Aorta (tissue), 5 donors: ENCODE measurements at regions not wholly inside any gene's neighbourhood (a gene's known extent, or its start where the extent isn't known, plus 50 kb on each side); places are given as distances from the start of the nearest gene placed in this dataset.

Experiments
- ATAC-seq: fragments of 200-7000 bp; cut with Tn5 transposase; one replicate; pipeline ENCODE4 v1.9.1; 2022; ENCODE audit warnings: moderate library complexity; ENCODE audit not compliant: low FRiP score
- DNase-seq, 2 donors: peaks; one replicate each; pipeline ENCODE4 v3.0.0-alpha.2; 2020
- H3K27ac ChIP-seq, 2 donors: one replicate each; pipeline ENCODE4 v1.5.1; 2013; ENCODE audit warnings: low read length in 2 of 2, mild to moderate bottlenecking in 2 of 2, moderate library complexity in 2 of 2, control low read depth in 1 of 2, inconsistent platforms in 1 of 2, low read depth in 1 of 2
- H3K27me3 ChIP-seq, 2 donors: one replicate each; pipeline ENCODE4 v1.6.1; 2013; ENCODE audit warnings: control low read depth in 1 of 2, low read length in 1 of 2, mild to moderate bottlenecking in 1 of 2, moderate library complexity in 1 of 2; ENCODE audit not compliant: insufficient read depth in 2 of 2, control insufficient read depth in 1 of 2
- H3K36me3 ChIP-seq, 2 donors: one replicate each; pipeline ENCODE4 v1.6.1; 2013; ENCODE audit warnings: control low read depth in 1 of 2, low read length in 1 of 2, mild to moderate bottlenecking in 1 of 2; ENCODE audit not compliant: insufficient read depth in 2 of 2, control insufficient read depth in 1 of 2
- H3K4me1 ChIP-seq, 2 donors: one replicate each; pipeline ENCODE4 v1.6.1; 2013; ENCODE audit warnings: low read length in 2 of 2, control low read depth in 1 of 2, mild to moderate bottlenecking in 1 of 2, moderate library complexity in 1 of 2; ENCODE audit not compliant: insufficient read depth in 2 of 2, control insufficient read depth in 1 of 2
- H3K4me3 ChIP-seq, 2 donors: one replicate each; pipeline ENCODE4 v1.5.1; 2013; ENCODE audit warnings: low read length in 2 of 2, control low read depth in 1 of 2, mild to moderate bottlenecking in 1 of 2
- H3K9me3 ChIP-seq: one replicate; pipeline ENCODE4 v1.6.1; 2013; ENCODE audit warnings: mild to moderate bottlenecking, low read length; ENCODE audit not compliant: control insufficient read depth
- WGBS, 2 donors: extraction: QIAGEN DNeasy Blood & Tissue Kit; methylation state at CpG; one replicate each; pipeline ENCODE4 v1.1.7; 2013; 5-methylcytosine and 5-hydroxymethylcytosine counted together
- intact Hi-C, 2 donors: fragments of 100-400 bp; cut with DNase I; formaldehyde crosslinking; loops; one replicate each; pipeline versions ENCODE4 v1.14.2 to v1.15.0; 2022
- donor health status: healthy with polysubstance abuse.
- donor health status: Bipolar disorder and iron deficiency.
- donor health status: DM: no; HTN: no; CAD: no.
- donor health status: DM: no; HTN: no; CAD: no.
- donor health status: DM: yes; HTN: yes; CAD: no.

DNA sequence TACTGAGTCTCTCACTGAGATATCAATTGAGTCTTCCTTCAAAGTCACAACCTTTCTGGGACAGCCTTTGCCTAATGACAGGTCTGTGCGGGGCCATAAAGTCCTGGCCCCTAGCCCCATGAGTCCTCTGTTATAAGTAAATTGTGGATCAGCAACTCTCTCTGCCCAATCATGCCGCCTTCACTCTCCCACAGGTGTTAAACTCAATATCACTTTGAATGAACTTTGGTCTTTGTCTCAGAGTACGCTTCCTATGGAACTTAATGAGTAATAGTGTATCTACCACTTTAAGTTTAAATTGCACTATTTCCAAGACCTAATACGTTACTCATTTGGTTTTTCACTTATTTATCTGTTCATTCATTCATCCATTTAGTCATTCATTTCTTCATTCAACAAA is 826.4 kb downstream of the TUSC7 start:
- ATAC-seq: no peak
- no peaks in the 10 kb centered on the region for H3K36me3 ChIP-seq
- 91 to 95% methylated on average over 4 of the region's 4 CpGs for WGBS, 2 donors
- intact Hi-C loops: no loop called here
- no peak overlapping the region for H3K4me3 ChIP-seq
- H3K4me1 ChIP-seq: no peaks in the 10 kb centered on the region
- DNase-seq: no peak
- peaks cover 0 to 2% of the 10 kb centered on the region in 2 donors for H3K27me3 ChIP-seq
- H3K27ac ChIP-seq: no peak overlapping the region
- H3K9me3 ChIP-seq: peaks cover 1% of the 10 kb centered on the region

DNA sequence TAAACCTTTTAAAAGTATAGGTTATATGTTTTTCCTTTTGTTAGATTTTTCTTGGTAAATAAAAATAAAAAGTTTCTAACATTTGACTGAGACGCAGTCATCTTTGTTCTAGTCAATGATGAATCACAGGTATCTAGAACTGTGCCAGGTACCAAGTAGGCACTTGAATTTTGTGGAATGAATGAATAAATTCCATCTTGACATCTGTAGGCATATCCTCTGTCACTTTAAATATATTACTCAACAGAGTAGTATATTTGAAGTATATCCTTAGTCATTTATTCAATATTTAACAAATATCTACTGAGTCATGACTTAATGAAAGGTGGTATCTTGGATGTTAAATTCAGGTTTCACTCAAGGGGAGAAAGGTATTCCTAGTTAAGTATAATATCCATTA is 828.4 kb downstream of the TUSC7 start:
- no peak for DNase-seq
- Histone ChIP-seq H3K4me1 (no peaks in the 10 kb centered on the region), H3K9me3 (peaks cover 1% of the 10 kb centered on the region), H3K27ac (no peak overlapping the region), H3K4me3 (no peak overlapping the region), H3K36me3 (no peaks in the 10 kb centered on the region), H3K27me3 (no peaks in the 10 kb centered on the region)
- ATAC-seq: no peak
- 89 to 90% methylated on average over 1 of the region's 1 CpG for WGBS, 2 donors
- intact Hi-C loops: no loop called here

DNA sequence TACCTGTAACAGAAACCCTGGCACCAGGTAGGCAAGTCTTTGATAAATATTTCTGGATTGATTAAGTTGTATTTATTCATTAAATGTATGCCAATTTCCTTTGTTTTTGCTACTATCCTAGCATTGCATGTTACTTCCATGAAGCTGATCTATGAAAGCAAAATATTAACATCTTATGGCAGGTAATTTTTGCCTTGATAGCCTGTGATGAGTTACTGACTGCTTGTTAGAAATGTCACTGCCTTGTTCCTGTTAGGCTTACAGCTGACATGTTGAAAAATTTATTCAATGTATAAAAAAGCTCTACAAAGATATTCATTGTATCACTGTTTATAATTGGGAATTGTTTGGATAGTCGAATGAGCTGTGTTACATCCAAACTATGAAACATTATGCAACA is 830.1 kb downstream of the TUSC7 start:
- H3K27me3 ChIP-seq: no peaks in the 10 kb centered on the region
- peaks cover 1% of the 10 kb centered on the region for H3K9me3 ChIP-seq
- DNase-seq (no peak), ATAC-seq (no peak)
- intact Hi-C loops: no loop called here
- 89 to 94% methylated on average over 1 of the region's 1 CpG for WGBS, 2 donors
- H3K4me1 ChIP-seq: no peaks in the 10 kb centered on the region
- H3K4me3 ChIP-seq: no peak overlapping the region
- H3K27ac ChIP-seq: no peak overlapping the region
- H3K36me3 ChIP-seq: no peaks in the 10 kb centered on the region

DNA sequence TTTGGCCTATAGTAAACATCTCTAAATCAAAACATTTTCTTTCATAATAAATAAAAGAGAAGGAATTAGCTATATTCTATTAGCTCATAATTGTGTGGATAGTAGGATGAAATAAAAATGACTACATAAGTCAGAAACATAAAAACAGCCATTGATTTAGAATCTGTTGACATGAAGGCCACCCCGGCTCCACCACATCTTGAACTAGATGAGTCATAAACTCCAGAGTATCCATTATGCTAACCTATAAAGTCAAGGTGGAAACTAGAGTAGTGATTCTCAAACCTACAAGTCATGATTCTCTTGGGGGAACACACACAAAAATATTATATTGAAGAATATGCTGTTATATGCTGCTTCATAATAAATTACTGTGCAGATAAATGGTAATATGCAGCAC is 831.0 kb downstream of the TUSC7 start:
- 95 to 100% methylated on average over 1 of the region's 1 CpG for WGBS, 2 donors
- no peak for DNase-seq
- no peak overlapping the region for H3K27ac ChIP-seq
- peaks cover 1% of the 10 kb centered on the region for H3K9me3 ChIP-seq
- no peaks in the 10 kb centered on the region for H3K4me1 ChIP-seq
- H3K4me3 ChIP-seq: no peak overlapping the region
- no peaks in the 10 kb centered on the region for H3K27me3 ChIP-seq
- no peaks in the 10 kb centered on the region for H3K36me3 ChIP-seq
- intact Hi-C loops: no loop called here
- no peak for ATAC-seq

DNA sequence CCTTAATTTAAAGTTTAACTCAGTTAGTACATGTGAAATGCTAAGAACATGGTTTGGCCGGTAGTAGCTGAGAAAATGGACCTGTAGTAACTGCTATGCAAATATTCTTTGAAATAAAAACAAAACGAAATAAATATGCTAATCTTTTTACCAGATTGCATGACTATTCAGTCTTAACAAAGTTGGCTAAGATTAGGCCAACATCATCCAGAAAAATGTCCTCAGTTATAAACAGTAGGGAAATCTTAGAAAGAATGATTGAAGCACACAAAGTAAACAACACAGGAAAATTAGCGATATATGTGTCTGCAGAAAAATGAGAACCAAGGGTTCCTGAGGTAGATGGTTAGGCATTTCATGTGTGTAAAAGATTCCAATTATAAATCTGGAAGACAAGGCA is 832.1 kb downstream of the TUSC7 start:
- no peaks in the 10 kb centered on the region for H3K4me1 ChIP-seq
- no peaks in the 10 kb centered on the region for H3K9me3 ChIP-seq
- no peak overlapping the region for H3K27ac ChIP-seq
- WGBS, 2 donors: 87 to 90% methylated on average over 3 of the region's 3 CpGs
- intact Hi-C loops: no loop called here
- no peak for ATAC-seq
- no peaks in the 10 kb centered on the region for H3K27me3 ChIP-seq
- DNase-seq: no peak
- H3K36me3 ChIP-seq: no peaks in the 10 kb centered on the region
- no peak overlapping the region for H3K4me3 ChIP-seq

DNA sequence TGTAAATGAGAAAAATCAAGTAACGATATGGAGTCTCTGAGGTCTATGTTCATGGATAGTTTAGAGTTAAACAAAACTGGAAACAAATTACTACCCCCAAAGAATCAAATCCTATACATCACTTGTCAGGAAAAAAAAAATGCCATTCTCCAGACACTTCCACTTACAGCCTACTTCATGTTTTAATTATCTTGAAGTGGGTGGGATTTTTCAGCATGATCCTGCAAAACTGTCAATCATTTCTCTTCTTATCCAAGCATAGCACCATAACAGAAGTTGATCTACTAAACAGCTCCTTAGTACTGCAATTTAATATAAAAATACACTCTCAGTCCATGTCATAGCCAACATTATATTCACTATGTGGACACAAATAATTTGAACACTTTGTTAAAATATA is 833.9 kb downstream of the TUSC7 start:
- H3K4me1 ChIP-seq: no peaks in the 10 kb centered on the region
- no peak for ATAC-seq
- WGBS, 2 donors: 94 to 95% methylated on average over 1 of the region's 1 CpG
- H3K27ac ChIP-seq: no peak overlapping the region
- DNase-seq: no peak
- intact Hi-C loops: no loop called here
- H3K27me3 ChIP-seq: no peaks in the 10 kb centered on the region
- no peak overlapping the region for H3K4me3 ChIP-seq
- no peaks in the 10 kb centered on the region for H3K9me3 ChIP-seq
- H3K36me3 ChIP-seq: no peaks in the 10 kb centered on the region

DNA sequence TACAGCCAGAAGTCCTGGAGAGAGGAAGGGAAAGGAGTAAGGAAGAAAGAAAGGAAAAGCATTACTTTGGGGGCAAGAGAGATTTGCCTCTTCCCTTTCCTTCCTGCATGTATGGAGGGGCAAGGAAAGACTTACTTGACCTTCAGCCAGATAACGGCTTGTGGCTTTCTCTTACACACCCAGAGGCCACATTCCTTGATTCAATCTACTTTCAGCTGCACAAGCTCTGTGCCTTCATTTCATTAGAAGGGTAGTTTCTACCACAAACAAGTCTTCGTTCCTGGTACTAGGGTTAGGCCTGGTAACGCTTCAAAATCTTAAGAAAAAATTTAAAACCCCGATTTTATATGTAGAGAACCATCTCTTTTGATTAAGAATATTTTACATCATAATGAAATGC is 835.9 kb downstream of the TUSC7 start:
- ATAC-seq: no peak
- Histone ChIP-seq H3K9me3 (no peaks in the 10 kb centered on the region), H3K4me1 (no peaks in the 10 kb centered on the region), H3K27me3 (no peaks in the 10 kb centered on the region), H3K36me3 (no peaks in the 10 kb centered on the region), H3K27ac (no peak overlapping the region), H3K4me3 (no peak overlapping the region)
- DNase-seq: no peak
- WGBS, 2 donors: 79 to 89% methylated on average over 4 of the region's 4 CpGs
- intact Hi-C loops: no loop called here

DNA sequence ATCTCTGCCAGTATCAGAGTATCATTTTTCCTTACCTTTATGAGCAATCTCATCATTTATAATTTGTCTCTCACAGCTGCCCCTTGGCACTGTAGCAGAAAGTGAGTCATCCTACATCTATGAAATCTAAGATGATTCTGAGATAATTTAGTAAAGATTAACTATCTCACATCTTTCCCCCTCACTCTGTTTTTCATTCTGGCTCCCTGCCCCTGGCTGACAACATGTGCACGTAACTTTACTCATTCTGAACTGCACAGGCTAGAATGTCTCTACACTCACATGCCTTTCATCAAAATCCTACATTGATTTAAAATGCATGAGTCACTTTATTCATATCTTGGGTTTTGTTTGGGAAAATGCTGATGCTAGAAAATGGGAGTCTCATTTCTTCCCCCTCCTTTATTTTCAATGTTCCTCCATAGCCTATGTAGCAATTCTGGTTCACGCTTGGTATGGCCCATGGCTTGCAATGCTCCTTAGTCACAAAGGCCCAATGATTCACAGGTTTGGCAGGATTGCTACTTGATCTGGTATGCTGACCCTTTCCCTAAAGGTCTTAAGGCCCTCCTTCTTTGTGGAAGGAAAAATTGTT is 838.5 kb downstream of the TUSC7 start:
- intact Hi-C loops: no loop called here
- ATAC-seq: no peak
- Histone ChIP-seq H3K4me3 (no peak overlapping the region), H3K9me3 (no peaks in the 10 kb centered on the region), H3K36me3 (no peaks in the 10 kb centered on the region), H3K4me1 (no peaks in the 10 kb centered on the region), H3K27me3 (no peaks in the 10 kb centered on the region), H3K27ac (no peak overlapping the region)
- no peak for DNase-seq
- 65 to 68% methylated on average over 2 of the region's 2 CpGs for WGBS, 2 donors

DNA sequence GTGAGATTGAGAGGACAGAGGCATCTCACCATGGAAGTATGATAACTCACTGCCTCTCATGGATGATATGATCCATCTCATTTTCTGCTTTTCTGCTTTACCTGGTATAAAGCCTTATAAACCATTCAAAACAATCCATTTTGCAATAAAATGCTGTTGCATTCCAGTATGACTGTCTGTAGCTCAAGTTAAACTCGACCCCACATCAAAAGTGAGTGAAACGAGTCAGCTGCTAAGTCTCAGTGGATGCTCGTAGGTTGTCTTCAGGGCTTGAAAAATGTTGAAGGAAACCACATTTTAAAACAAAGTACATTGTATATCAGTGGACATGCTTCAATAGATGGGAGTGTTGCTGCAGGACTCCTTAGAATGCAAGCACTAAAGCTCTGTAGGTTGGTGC is 839.0 kb downstream of the TUSC7 start:
- 89 to 94% methylated on average over 3 of the region's 3 CpGs for WGBS, 2 donors
- Histone ChIP-seq H3K4me1 (no peaks in the 10 kb centered on the region), H3K27ac (no peak overlapping the region), H3K4me3 (no peak overlapping the region), H3K27me3 (no peaks in the 10 kb centered on the region), H3K36me3 (no peaks in the 10 kb centered on the region), H3K9me3 (no peaks in the 10 kb centered on the region)
- DNase-seq (no peak), ATAC-seq (no peak)
- intact Hi-C loops: no loop called here
